Liver (tissue), 8 donors: ENCODE measurements at regions not wholly inside any gene's neighbourhood (a gene's known extent, or its start where the extent isn't known, plus 50 kb on each side); places are given as distances from the start of the nearest gene placed in this dataset.

ENCODE experiments used
- DNase-seq: peaks from one replicate; pipeline ENCODE4 v3.0.0-alpha.2; 2017; ENCODE audit warnings: low spot score
- H3K27ac ChIP-seq, 2 donors: one replicate each; pipeline ENCODE4 v1.7.0; 2013; ENCODE audit warnings: inconsistent platforms in 2 of 2, low read length in 2 of 2, control low read depth in 1 of 2, low read depth in 1 of 2, mild to moderate bottlenecking in 1 of 2
- H3K27me3 ChIP-seq, 4 donors: one replicate each; pipeline versions ENCODE4 v1.6.1 to v1.7.0; 2013; ENCODE audit warnings: low read length in 3 of 4, inconsistent platforms in 1 of 4, mild to moderate bottlenecking in 1 of 4, moderate library complexity in 1 of 4; ENCODE audit not compliant: control insufficient read depth in 4 of 4, insufficient read depth in 4 of 4
- H3K36me3 ChIP-seq, 4 donors: one replicate each; pipeline versions ENCODE4 v1.6.1 to v1.7.0; 2013; ENCODE audit warnings: low read length in 3 of 4, mild to moderate bottlenecking in 3 of 4, low read depth in 1 of 4, moderate library complexity in 1 of 4; ENCODE audit not compliant: control insufficient read depth in 4 of 4, insufficient read depth in 3 of 4
- H3K4me1 ChIP-seq, 4 donors: one replicate each; pipeline versions ENCODE4 v1.6.1 to v1.7.0; 2013; ENCODE audit warnings: low read length in 3 of 4, mild to moderate bottlenecking in 3 of 4, moderate library complexity in 1 of 4; ENCODE audit not compliant: control insufficient read depth in 4 of 4, insufficient read depth in 4 of 4
- H3K4me3 ChIP-seq, 3 donors: one replicate each; pipeline versions ENCODE4 v1.6.1 to v1.7.0; 2013; ENCODE audit warnings: low read length in 3 of 3, control low read depth in 1 of 3, low read depth in 1 of 3, mild to moderate bottlenecking in 1 of 3
- H3K9ac ChIP-seq, 2 donors: one replicate each; pipeline ENCODE4 v1.7.0; 2013; ENCODE audit warnings: low read length in 2 of 2, mild to moderate bottlenecking in 2 of 2, moderate library complexity in 2 of 2, control low read depth in 1 of 2, low read depth in 1 of 2
- H3K9me3 ChIP-seq, 4 donors: one replicate each; pipeline versions ENCODE4 v1.6.1 to v1.7.0; 2013; ENCODE audit warnings: low read length in 3 of 4; ENCODE audit not compliant: control insufficient read depth in 4 of 4
- FOXA1 ChIP-seq: IDR thresholded peaks from 2 replicates; pipeline ENCODE4 v1.6.1; 2016; ENCODE audit warnings: antibody characterized with exemption
- GABPA ChIP-seq, 2 donors: IDR thresholded peaks in 1 of 2; conservative IDR thresholded peaks in 1 of 2; 2 replicates each; pipeline ENCODE4 v1.6.1; 2016; ENCODE audit warnings: antibody characterized with exemption in 2 of 2, mild to moderate bottlenecking in 1 of 2, moderate library complexity in 1 of 2
- JUND ChIP-seq, 2 donors: IDR thresholded peaks; 2 replicates each; pipeline ENCODE4 v1.6.1; 2016; ENCODE audit warnings: antibody characterized with exemption in 2 of 2
- NR2F2 ChIP-seq: IDR thresholded peaks from 2 replicates; pipeline ENCODE4 v1.6.1; 2016; ENCODE audit warnings: antibody characterized with exemption
- SP1 ChIP-seq: IDR thresholded peaks from 2 replicates; pipeline ENCODE4 v1.6.1; 2018; ENCODE audit warnings: antibody characterized with exemption, mild to moderate bottlenecking
- TAF1 ChIP-seq: conservative IDR thresholded peaks from 2 replicates; pipeline ENCODE4 v1.6.1; 2016; ENCODE audit warnings: antibody characterized with exemption, mild to moderate bottlenecking
- WGBS: extraction: QIAGEN DNeasy Blood & Tissue Kit; methylation state at CpG from one replicate; pipeline ENCODE4 v1.1.7; 2013; 5-methylcytosine and 5-hydroxymethylcytosine counted together
- TF ChIP-seq, protein P1 (sequence below): IDR thresholded peaks from 2 replicates; pipeline ENCODE4 v1.6.1; 2016; ENCODE audit warnings: antibody characterized with exemption
- TF ChIP-seq, protein P2 (sequence below): fragments of 150-350 bp; IDR thresholded peaks from 2 replicates; pipeline ENCODE4 v1.5.1; 2017; ENCODE audit warnings: improper control_type of control experiment, low read depth, low read length; ENCODE audit not compliant: missing input control
- TF ChIP-seq, protein P3 (sequence below): IDR thresholded peaks from 2 replicates; pipeline ENCODE4 v1.6.1; 2016; ENCODE audit warnings: antibody characterized with exemption
- TF ChIP-seq, protein P4 (sequence below): IDR thresholded peaks from 2 replicates; pipeline ENCODE4 v1.6.1; 2016; ENCODE audit warnings: antibody characterized with exemption, mild to moderate bottlenecking
- TF ChIP-seq, protein P5 (sequence below): IDR thresholded peaks from 2 replicates; pipeline ENCODE4 v1.6.1; 2016; ENCODE audit warnings: antibody characterized with exemption
- donor health status: healthy.
- donor health status: healthy.
- donor health status: healthy.
- donor health status: healthy.
- donor health status: healthy.

DNA sequence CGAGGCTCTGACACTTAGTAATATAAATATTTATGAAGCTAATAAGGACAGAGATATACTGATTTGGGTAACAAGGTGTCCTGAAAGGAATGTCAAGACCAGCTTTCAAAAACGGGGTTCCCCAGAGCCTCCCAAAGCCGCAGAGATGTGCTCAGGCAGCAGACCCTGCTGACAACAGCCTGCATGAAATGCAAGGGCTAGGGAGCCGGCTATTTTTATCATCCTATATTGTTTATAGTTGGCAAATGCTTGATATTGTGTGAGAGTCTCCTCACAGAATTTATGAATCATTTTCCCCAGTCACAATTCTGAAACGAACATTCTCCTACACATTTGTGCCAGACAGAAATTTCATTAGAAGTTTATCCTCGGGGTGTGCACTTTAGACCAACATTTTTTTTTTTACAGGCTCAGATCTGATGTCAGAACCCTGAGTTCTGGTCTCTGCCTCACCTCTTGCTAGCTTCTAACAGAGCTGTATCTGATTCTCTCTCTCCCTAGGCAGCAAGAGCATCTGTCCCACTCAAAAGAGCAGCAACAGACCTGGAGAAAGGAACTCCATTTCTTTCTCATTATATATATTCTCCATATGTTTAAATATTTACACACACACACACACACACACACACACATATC is 302.3 kb upstream of the PLD5 start:
- no peak for TF ChIP-seq GABPA (IDR thresholded peaks at IDR 0.05 in 1 of 2, conservative IDR thresholded peaks at IDR 0.05 in 1 of 2)
- H3K9me3 ChIP-seq = no peaks in the 10 kb centered on the region
- H3K36me3 ChIP-seq = no peaks in the 10 kb centered on the region
- peaks cover 0 to 2% (median 0%) of the 10 kb centered on the region in 4 donors for H3K27me3 ChIP-seq
- 46% methylated on average over 6 of the region's 6 CpGs for WGBS
- H3K4me3 ChIP-seq = no peak overlapping the region
- H3K27ac ChIP-seq = no peak overlapping the region
- no peaks in the 10 kb centered on the region for H3K4me1 ChIP-seq
- H3K9ac ChIP-seq = no peak overlapping the region
- no peak for DNase-seq

DNA sequence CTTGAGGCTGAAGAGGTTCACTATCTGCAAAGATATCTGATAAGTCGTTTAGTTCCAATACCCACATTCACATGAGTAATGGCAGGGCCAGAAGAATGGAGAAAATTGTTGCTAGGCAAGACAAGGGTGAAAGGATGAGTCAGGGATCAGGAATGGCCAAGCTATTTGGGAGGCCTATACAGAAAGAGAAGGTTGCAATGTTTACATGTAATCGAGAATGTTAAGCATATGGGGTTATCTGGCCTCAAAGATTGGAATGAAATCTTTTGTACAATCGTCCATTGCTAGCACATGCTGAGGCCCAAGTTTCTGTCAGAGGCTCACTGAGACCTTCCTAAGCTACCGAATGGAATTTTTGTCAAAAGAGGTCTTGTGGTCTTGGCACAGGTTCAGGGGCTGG is 299.9 kb upstream of the PLD5 start:
- Histone ChIP-seq H3K27me3 (peaks cover 0 to 2% (median 0%) of the 10 kb centered on the region in 4 donors), H3K9me3 (no peaks in the 10 kb centered on the region), H3K9ac (no peak overlapping the region), H3K4me1 (no peaks in the 10 kb centered on the region), H3K27ac (no peak overlapping the region), H3K36me3 (no peaks in the 10 kb centered on the region), H3K4me3 (no peak overlapping the region)
- TF ChIP-seq SP1 (no peak), FOXA1 (no peak), TAF1 (no peak), JUND (IDR thresholded peaks at IDR 0.05) (no peak), GABPA (IDR thresholded peaks at IDR 0.05 in 1 of 2, conservative IDR thresholded peaks at IDR 0.05 in 1 of 2) (no peak), NR2F2 (no peak)
- TF ChIP-seq, protein P1, sequence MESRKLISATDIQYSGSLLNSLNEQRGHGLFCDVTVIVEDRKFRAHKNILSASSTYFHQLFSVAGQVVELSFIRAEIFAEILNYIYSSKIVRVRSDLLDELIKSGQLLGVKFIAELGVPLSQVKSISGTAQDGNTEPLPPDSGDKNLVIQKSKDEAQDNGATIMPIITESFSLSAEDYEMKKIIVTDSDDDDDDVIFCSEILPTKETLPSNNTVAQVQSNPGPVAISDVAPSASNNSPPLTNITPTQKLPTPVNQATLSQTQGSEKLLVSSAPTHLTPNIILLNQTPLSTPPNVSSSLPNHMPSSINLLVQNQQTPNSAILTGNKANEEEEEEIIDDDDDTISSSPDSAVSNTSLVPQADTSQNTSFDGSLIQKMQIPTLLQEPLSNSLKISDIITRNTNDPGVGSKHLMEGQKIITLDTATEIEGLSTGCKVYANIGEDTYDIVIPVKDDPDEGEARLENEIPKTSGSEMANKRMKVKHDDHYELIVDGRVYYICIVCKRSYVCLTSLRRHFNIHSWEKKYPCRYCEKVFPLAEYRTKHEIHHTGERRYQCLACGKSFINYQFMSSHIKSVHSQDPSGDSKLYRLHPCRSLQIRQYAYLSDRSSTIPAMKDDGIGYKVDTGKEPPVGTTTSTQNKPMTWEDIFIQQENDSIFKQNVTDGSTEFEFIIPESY = no peak
- TF ChIP-seq, protein P2, sequence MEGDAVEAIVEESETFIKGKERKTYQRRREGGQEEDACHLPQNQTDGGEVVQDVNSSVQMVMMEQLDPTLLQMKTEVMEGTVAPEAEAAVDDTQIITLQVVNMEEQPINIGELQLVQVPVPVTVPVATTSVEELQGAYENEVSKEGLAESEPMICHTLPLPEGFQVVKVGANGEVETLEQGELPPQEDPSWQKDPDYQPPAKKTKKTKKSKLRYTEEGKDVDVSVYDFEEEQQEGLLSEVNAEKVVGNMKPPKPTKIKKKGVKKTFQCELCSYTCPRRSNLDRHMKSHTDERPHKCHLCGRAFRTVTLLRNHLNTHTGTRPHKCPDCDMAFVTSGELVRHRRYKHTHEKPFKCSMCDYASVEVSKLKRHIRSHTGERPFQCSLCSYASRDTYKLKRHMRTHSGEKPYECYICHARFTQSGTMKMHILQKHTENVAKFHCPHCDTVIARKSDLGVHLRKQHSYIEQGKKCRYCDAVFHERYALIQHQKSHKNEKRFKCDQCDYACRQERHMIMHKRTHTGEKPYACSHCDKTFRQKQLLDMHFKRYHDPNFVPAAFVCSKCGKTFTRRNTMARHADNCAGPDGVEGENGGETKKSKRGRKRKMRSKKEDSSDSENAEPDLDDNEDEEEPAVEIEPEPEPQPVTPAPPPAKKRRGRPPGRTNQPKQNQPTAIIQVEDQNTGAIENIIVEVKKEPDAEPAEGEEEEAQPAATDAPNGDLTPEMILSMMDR = no peak
- TF ChIP-seq, protein P3, sequence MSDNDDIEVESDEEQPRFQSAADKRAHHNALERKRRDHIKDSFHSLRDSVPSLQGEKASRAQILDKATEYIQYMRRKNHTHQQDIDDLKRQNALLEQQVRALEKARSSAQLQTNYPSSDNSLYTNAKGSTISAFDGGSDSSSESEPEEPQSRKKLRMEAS = no peak
- TF ChIP-seq, protein P4, sequence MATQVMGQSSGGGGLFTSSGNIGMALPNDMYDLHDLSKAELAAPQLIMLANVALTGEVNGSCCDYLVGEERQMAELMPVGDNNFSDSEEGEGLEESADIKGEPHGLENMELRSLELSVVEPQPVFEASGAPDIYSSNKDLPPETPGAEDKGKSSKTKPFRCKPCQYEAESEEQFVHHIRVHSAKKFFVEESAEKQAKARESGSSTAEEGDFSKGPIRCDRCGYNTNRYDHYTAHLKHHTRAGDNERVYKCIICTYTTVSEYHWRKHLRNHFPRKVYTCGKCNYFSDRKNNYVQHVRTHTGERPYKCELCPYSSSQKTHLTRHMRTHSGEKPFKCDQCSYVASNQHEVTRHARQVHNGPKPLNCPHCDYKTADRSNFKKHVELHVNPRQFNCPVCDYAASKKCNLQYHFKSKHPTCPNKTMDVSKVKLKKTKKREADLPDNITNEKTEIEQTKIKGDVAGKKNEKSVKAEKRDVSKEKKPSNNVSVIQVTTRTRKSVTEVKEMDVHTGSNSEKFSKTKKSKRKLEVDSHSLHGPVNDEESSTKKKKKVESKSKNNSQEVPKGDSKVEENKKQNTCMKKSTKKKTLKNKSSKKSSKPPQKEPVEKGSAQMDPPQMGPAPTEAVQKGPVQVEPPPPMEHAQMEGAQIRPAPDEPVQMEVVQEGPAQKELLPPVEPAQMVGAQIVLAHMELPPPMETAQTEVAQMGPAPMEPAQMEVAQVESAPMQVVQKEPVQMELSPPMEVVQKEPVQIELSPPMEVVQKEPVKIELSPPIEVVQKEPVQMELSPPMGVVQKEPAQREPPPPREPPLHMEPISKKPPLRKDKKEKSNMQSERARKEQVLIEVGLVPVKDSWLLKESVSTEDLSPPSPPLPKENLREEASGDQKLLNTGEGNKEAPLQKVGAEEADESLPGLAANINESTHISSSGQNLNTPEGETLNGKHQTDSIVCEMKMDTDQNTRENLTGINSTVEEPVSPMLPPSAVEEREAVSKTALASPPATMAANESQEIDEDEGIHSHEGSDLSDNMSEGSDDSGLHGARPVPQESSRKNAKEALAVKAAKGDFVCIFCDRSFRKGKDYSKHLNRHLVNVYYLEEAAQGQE = no peak
- TF ChIP-seq, protein P5, sequence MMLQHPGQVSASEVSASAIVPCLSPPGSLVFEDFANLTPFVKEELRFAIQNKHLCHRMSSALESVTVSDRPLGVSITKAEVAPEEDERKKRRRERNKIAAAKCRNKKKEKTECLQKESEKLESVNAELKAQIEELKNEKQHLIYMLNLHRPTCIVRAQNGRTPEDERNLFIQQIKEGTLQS = no peak
- 60% methylated on average over 4 of the region's 4 CpGs for WGBS
- DNase-seq = no peak
